Heart right ventricle (tissue), 16 donors: ENCODE measurements at regions not wholly inside any gene's neighbourhood (a gene's known extent, or its start where the extent isn't known, plus 50 kb on each side); places are given as distances from the start of the nearest gene placed in this dataset.

ENCODE experiments used
- ATAC-seq, 8 donors: fragments of 200-7000 bp; cut with Tn5 transposase; one replicate each; pipeline ENCODE4 v1.9.1; 2020; ENCODE audit warnings: mild to moderate bottlenecking in 8 of 8, moderate library complexity in 8 of 8, moderate number of reproducible peaks in 1 of 8
- DNase-seq, 2 donors: peaks; one replicate each; pipeline ENCODE4 v3.0.0-alpha.2; 2020
- H3K27ac ChIP-seq, 10 donors: fragments of 200-600 bp; sonication (generic) in 2 of 10; one replicate each; pipeline versions ENCODE4 v1.5.0 to v1.8.0; 2020 to 2022; ENCODE audit warnings: mild to moderate bottlenecking in 3 of 10
- H3K27me3 ChIP-seq, 7 donors: fragments of 200-600 bp; one replicate each; pipeline ENCODE4 v1.8.0; 2021 to 2022; ENCODE audit warnings: mild to moderate bottlenecking in 2 of 7
- H3K36me3 ChIP-seq, 9 donors: fragments of 200-600 bp; sonication (generic) in 1 of 9; one replicate each; pipeline versions ENCODE4 v1.5.0 to v1.8.0; 2020 to 2022; ENCODE audit warnings: mild to moderate bottlenecking in 2 of 9
- H3K4me1 ChIP-seq, 9 donors: fragments of 200-600 bp; sonication (generic) in 1 of 9; one replicate each; pipeline versions ENCODE4 v1.5.0 to v1.8.0; 2020 to 2022; ENCODE audit warnings: mild to moderate bottlenecking in 4 of 9
- H3K4me3 ChIP-seq, 10 donors: fragments of 200-600 bp; sonication (generic) in 2 of 10; one replicate each; pipeline versions ENCODE4 v1.5.0 to v1.8.0; 2020 to 2022; ENCODE audit warnings: mild to moderate bottlenecking in 7 of 10, moderate library complexity in 2 of 10
- H3K9me3 ChIP-seq, 11 donors: fragments of 200-600 bp in 10 of 11; sonication (generic) in 2 of 11; one replicate each; pipeline versions ENCODE4 v1.5.0 to v1.8.0; 2013 to 2022; ENCODE audit warnings: mild to moderate bottlenecking in 2 of 11, control low read depth in 1 of 11, moderate library complexity in 1 of 11
- CTCF ChIP-seq, 9 donors: fragments of 200-600 bp; sonication (generic) in 2 of 9; IDR thresholded peaks; one replicate each; pipeline versions ENCODE4 v1.5.0 to v1.8.0; 2021 to 2022; ENCODE audit warnings: antibody characterized with exemption in 9 of 9, mild to moderate bottlenecking in 5 of 9, moderate library complexity in 1 of 9
- WGBS, 2 donors: extraction: QIAGEN DNeasy Blood & Tissue Kit; methylation state at CpG; one replicate each; pipeline ENCODE4 v1.1.7; 2013; ENCODE audit warnings: inconsistent platforms in 1 of 2; 5-methylcytosine and 5-hydroxymethylcytosine counted together
- intact Hi-C, 10 donors: fragments of 100-400 bp; cut with DNase I; formaldehyde crosslinking; loops; one replicate each; pipeline versions ENCODE4 v1.11.1 to v1.14.2; 2022
- donor health status: Arrhythmogenic right ventricular cardiomyopathy.
- donor health status: ischemic (EF 13 %, LVEDD 7.1; RV severe dilation, severe dysfunction).
- donor health status: healthy with polysubstance abuse.
- donor health status: DM: no; HTN: yes; CAD: no.
- donor health status: DM: no; HTN: no; CAD: no.
- donor health status: ischemic (EF 25% LVEDD 6.9; RV normal size, moderate dysfunction).
- donor health status: ischemic (EF 25% LVEDD 5.7; RV mildly dilated, moderate dysfunction).
- donor health status: healthy.
- donor health status: DM: yes; HTN: yes; CAD: no.
- donor health status: Ischemic cardiomyopathy.
- donor health status: ischemic (EF 35%, LVEDD 5.7; RV mildly dilated, moderate dysfunction).
- donor health status: nonischemic (EF 11% LVEDD 7.7; RV severe dilation, severe dysfunction).
- donor health status: DM: yes; HTN: yes; CAD: no.
- donor health status: PGD.
- donor health status: ischemic (EF 29% LVEDD 5.4; RV normal size, mild dysfunction).
- donor health status: nonischemic (EF 23%, LVEDD 6.1; RV moderate dilation, normal function).

GRCh38 chr12:130286041-130286440, 51.6 kb upstream of the PIWIL1 start:
- intact Hi-C loops, result no loop called here

GRCh38 chr12:130286741-130287440, 50.8 kb upstream of the PIWIL1 start:
- ATAC-seq (no peak), DNase-seq (no peak)
- peaks cover 0 to 26% (median 8%) of the 10 kb centered on the region in 7 donors for H3K27me3 ChIP-seq
- peaks cover 0 to 31% (median 4%) of the 10 kb centered on the region in 11 donors for H3K9me3 ChIP-seq
- no peak for TF ChIP-seq CTCF (IDR thresholded peaks at IDR 0.05)
- H3K27ac ChIP-seq, result no peak overlapping the region
- no peaks in the 10 kb centered on the region for H3K4me1 ChIP-seq
- WGBS, 2 donors, result 60 to 62% methylated on average over 14 of the region's 14 CpGs
- H3K4me3 ChIP-seq, result no peak overlapping the region
- intact Hi-C loops, result no loop called here
- H3K36me3 ChIP-seq, result no peaks in the 10 kb centered on the region

More at GRCh38 chr12:130286041-130286440, 51.6 kb upstream of the PIWIL1 start:
- DNase-seq (no peak), ATAC-seq (no peak)
- Histone ChIP-seq H3K9me3 (peaks cover 0 to 25% (median 2%) of the 10 kb centered on the region in 11 donors), H3K4me3 (no peak overlapping the region), H3K36me3 (no peaks in the 10 kb centered on the region), H3K27ac (no peak overlapping the region), H3K4me1 (no peaks in the 10 kb centered on the region), H3K27me3 (peaks cover 0 to 34% (median 8%) of the 10 kb centered on the region in 7 donors)
- 42 to 57% methylated on average over 8 of the region's 8 CpGs for WGBS, 2 donors
- no peak for TF ChIP-seq CTCF (IDR thresholded peaks at IDR 0.05)
